Activated naive CD4-positive, alpha-beta T cell treated with anti-CD3 and anti-CD28 coated beads for 36 hours (primary cell): ENCODE measurements at regions not wholly inside any gene's neighbourhood (a gene's known extent, or its start where the extent isn't known, plus 50 kb on each side); places are given as distances from the start of the nearest gene placed in this dataset.

Experiments used
- CTCF ChIA-PET: fragments of 350-600 bp; sonication (Branson Sonifier 250); formaldehyde crosslinking; loops from one replicate; lab custom pipeline; 2021; ENCODE audit warnings: antibody characterized with exemption; lab: Charles Lee
- DNase-seq: peaks from one replicate; pipeline ENCODE4 v3.0.0-alpha.2; 2020
- H3K27ac Mint-ChIP-seq: one replicate; pipeline ENCODE4 v1.8.0; 2021; ENCODE audit warnings: mild to moderate bottlenecking, mixed read lengths
- H3K27me3 Mint-ChIP-seq: one replicate; pipeline ENCODE4 v1.8.0; 2021; ENCODE audit warnings: low read depth, mixed read lengths
- H3K36me3 Mint-ChIP-seq: one replicate; pipeline ENCODE4 v1.8.0; 2021; ENCODE audit warnings: low read depth, mixed read lengths
- H3K4me1 Mint-ChIP-seq: one replicate; pipeline ENCODE4 v1.8.0; 2021; ENCODE audit warnings: low read depth, mixed read lengths
- H3K4me3 Mint-ChIP-seq: one replicate; pipeline ENCODE4 v1.8.0; 2021; ENCODE audit warnings: mild to moderate bottlenecking, moderate library complexity, mixed read lengths
- H3K9me3 Mint-ChIP-seq: one replicate; pipeline ENCODE4 v1.8.0; 2021; ENCODE audit warnings: mixed read lengths
- intact Hi-C: fragments of 100-400 bp; cut with micrococcal nuclease; formaldehyde crosslinking; loops from one replicate; pipeline ENCODE4 v1.15.1; 2023

GRCh38 chr21:23531444-23531843 lies 2075.8 kb downstream of the MRPL39 start:
- intact Hi-C loops: no loop called here
- Mint-ChIP-seq H3K9me3 (no peaks in the 10 kb centered on the region), H3K36me3 (no peaks in the 10 kb centered on the region), H3K4me3 (no peak overlapping the region), H3K27ac (no peak overlapping the region), H3K4me1 (no peaks in the 10 kb centered on the region), H3K27me3 (no peaks in the 10 kb centered on the region)
- no peak for DNase-seq
- CTCF ChIA-PET: no interaction called here

- no peak overlapping the region for H3K4me3 Mint-ChIP-seq
- DNase-seq: no peak
- CTCF ChIA-PET: no interaction called here
- H3K27me3 Mint-ChIP-seq: no peaks in the 10 kb centered on the region
- no peaks in the 10 kb centered on the region for H3K4me1 Mint-ChIP-seq
- H3K9me3 Mint-ChIP-seq: no peaks in the 10 kb centered on the region
- no peak overlapping the region for H3K27ac Mint-ChIP-seq
- no peaks in the 10 kb centered on the region for H3K36me3 Mint-ChIP-seq
- intact Hi-C loops: no loop called here
Observed at GRCh38 chr21:23524685-23525084, 2082.6 kb downstream of the MRPL39 start.

GRCh38 chr21:23522751-23523150 lies 2084.5 kb downstream of the MRPL39 start:
- H3K4me3 Mint-ChIP-seq: no peak overlapping the region
- intact Hi-C loops: no loop called here
- no peak for DNase-seq
- CTCF ChIA-PET: no interaction called here
- no peaks in the 10 kb centered on the region for H3K27me3 Mint-ChIP-seq
- no peak overlapping the region for H3K27ac Mint-ChIP-seq
- no peaks in the 10 kb centered on the region for H3K36me3 Mint-ChIP-seq
- no peaks in the 10 kb centered on the region for H3K4me1 Mint-ChIP-seq
- H3K9me3 Mint-ChIP-seq: no peaks in the 10 kb centered on the region

GRCh38 chr21:23507501-23507900 lies 2099.8 kb downstream of the MRPL39 start:
- Mint-ChIP-seq H3K27ac (no peak overlapping the region), H3K36me3 (no peaks in the 10 kb centered on the region), H3K9me3 (no peaks in the 10 kb centered on the region), H3K27me3 (no peaks in the 10 kb centered on the region), H3K4me1 (no peaks in the 10 kb centered on the region), H3K4me3 (no peak overlapping the region)
- CTCF ChIA-PET: no interaction called here
- intact Hi-C loops: no loop called here
- no peak for DNase-seq

- CTCF ChIA-PET: interaction anchor here (0.8 kb wide), 1 partner anchor 28 kb away, joined by 3 read pairs; no protein-coding TSS in a partner anchor
- DNase-seq: no peak
- Mint-ChIP-seq H3K9me3 (peaks cover 2% of the 10 kb centered on the region), H3K4me1 (no peaks in the 10 kb centered on the region), H3K36me3 (no peaks in the 10 kb centered on the region), H3K27ac (no peak overlapping the region), H3K27me3 (no peaks in the 10 kb centered on the region), H3K4me3 (no peak overlapping the region)
- intact Hi-C loops: no loop called here
Observed at GRCh38 chr21:23496729-23497128, 2110.6 kb downstream of the MRPL39 start.

GRCh38 chr21:23488245-23488644 lies 2119.0 kb downstream of the MRPL39 start:
- CTCF ChIA-PET: no interaction called here
- Mint-ChIP-seq H3K27ac (no peak overlapping the region), H3K4me1 (no peaks in the 10 kb centered on the region), H3K4me3 (no peak overlapping the region), H3K9me3 (no peaks in the 10 kb centered on the region), H3K36me3 (no peaks in the 10 kb centered on the region), H3K27me3 (no peaks in the 10 kb centered on the region)
- no peak for DNase-seq
- intact Hi-C loops: no loop called here

- intact Hi-C loops: no loop called here
- CTCF ChIA-PET: no interaction called here
- DNase-seq: no peak
- H3K27ac Mint-ChIP-seq: no peak overlapping the region
- H3K27me3 Mint-ChIP-seq: no peaks in the 10 kb centered on the region
- no peaks in the 10 kb centered on the region for H3K36me3 Mint-ChIP-seq
- H3K4me3 Mint-ChIP-seq: no peak overlapping the region
- H3K4me1 Mint-ChIP-seq: no peaks in the 10 kb centered on the region
- H3K9me3 Mint-ChIP-seq: no peaks in the 10 kb centered on the region
Observed at GRCh38 chr21:23480591-23481270, 2126.6 kb downstream of the MRPL39 start.

GRCh38 chr21:23478381-23478780 lies 2128.9 kb downstream of the MRPL39 start:
- no peak overlapping the region for H3K4me3 Mint-ChIP-seq
- H3K36me3 Mint-ChIP-seq: no peaks in the 10 kb centered on the region
- CTCF ChIA-PET: no interaction called here
- DNase-seq: no peak
- intact Hi-C loops: no loop called here
- no peaks in the 10 kb centered on the region for H3K9me3 Mint-ChIP-seq
- H3K4me1 Mint-ChIP-seq: no peaks in the 10 kb centered on the region
- H3K27ac Mint-ChIP-seq: no peak overlapping the region
- no peaks in the 10 kb centered on the region for H3K27me3 Mint-ChIP-seq

- Mint-ChIP-seq H3K4me3 (no peak overlapping the region), H3K27me3 (no peaks in the 10 kb centered on the region), H3K36me3 (no peaks in the 10 kb centered on the region), H3K9me3 (no peaks in the 10 kb centered on the region), H3K27ac (no peak overlapping the region), H3K4me1 (no peaks in the 10 kb centered on the region)
- no peak for DNase-seq
- CTCF ChIA-PET: no interaction called here
- intact Hi-C loops: no loop called here
Observed at GRCh38 chr21:23475281-23476219, 2131.7 kb downstream of the MRPL39 start.

GRCh38 chr21:23471877-23472276 lies 2135.4 kb downstream of the MRPL39 start:
- Mint-ChIP-seq H3K9me3 (no peaks in the 10 kb centered on the region), H3K27ac (no peak overlapping the region), H3K4me3 (no peak overlapping the region), H3K27me3 (no peaks in the 10 kb centered on the region), H3K4me1 (no peaks in the 10 kb centered on the region), H3K36me3 (no peaks in the 10 kb centered on the region)
- intact Hi-C loops: no loop called here
- DNase-seq: no peak
- CTCF ChIA-PET: no interaction called here

GRCh38 chr21:23463365-23463764 lies 2143.9 kb downstream of the MRPL39 start:
- no peak overlapping the region for H3K27ac Mint-ChIP-seq
- no peak for DNase-seq
- intact Hi-C loops: no loop called here
- no peaks in the 10 kb centered on the region for H3K27me3 Mint-ChIP-seq
- no peak overlapping the region for H3K4me3 Mint-ChIP-seq
- no peaks in the 10 kb centered on the region for H3K36me3 Mint-ChIP-seq
- H3K9me3 Mint-ChIP-seq: peaks cover 4% of the 10 kb centered on the region
- H3K4me1 Mint-ChIP-seq: no peaks in the 10 kb centered on the region
- CTCF ChIA-PET: no interaction called here

GRCh38 chr21:23455676-23456075 lies 2151.6 kb downstream of the MRPL39 start:
- CTCF ChIA-PET: no interaction called here
- H3K4me3 Mint-ChIP-seq: no peak overlapping the region
- DNase-seq: no peak
- H3K27ac Mint-ChIP-seq: no peak overlapping the region
- H3K27me3 Mint-ChIP-seq: no peaks in the 10 kb centered on the region
- H3K36me3 Mint-ChIP-seq: no peaks in the 10 kb centered on the region
- H3K4me1 Mint-ChIP-seq: peaks cover 3% of the 10 kb centered on the region
- intact Hi-C loops: no loop called here
- no peaks in the 10 kb centered on the region for H3K9me3 Mint-ChIP-seq
